GM12874 (cell line): ENCODE measurements at regions not wholly inside any gene's neighbourhood (a gene's known extent, or its start where the extent isn't known, plus 50 kb on each side); places are given as distances from the start of the nearest gene placed in this dataset.

Experiments used
- TF ChIP-seq, protein P1 (sequence below): IDR thresholded peaks from 2 replicates; pipeline ENCODE4 v1.5.1; 2011; ENCODE audit warnings: low read depth, mild to moderate bottlenecking, control low read depth, low read length, moderate library complexity; ENCODE audit not compliant: insufficient read depth

GRCh38 chr10:1882728-1883127, 145.4 kb upstream of the ADARB2 start:
- TF ChIP-seq, protein P1, sequence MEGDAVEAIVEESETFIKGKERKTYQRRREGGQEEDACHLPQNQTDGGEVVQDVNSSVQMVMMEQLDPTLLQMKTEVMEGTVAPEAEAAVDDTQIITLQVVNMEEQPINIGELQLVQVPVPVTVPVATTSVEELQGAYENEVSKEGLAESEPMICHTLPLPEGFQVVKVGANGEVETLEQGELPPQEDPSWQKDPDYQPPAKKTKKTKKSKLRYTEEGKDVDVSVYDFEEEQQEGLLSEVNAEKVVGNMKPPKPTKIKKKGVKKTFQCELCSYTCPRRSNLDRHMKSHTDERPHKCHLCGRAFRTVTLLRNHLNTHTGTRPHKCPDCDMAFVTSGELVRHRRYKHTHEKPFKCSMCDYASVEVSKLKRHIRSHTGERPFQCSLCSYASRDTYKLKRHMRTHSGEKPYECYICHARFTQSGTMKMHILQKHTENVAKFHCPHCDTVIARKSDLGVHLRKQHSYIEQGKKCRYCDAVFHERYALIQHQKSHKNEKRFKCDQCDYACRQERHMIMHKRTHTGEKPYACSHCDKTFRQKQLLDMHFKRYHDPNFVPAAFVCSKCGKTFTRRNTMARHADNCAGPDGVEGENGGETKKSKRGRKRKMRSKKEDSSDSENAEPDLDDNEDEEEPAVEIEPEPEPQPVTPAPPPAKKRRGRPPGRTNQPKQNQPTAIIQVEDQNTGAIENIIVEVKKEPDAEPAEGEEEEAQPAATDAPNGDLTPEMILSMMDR, result no peak

- TF ChIP-seq, protein P1, result no peak
Observed at GRCh38 chr10:1882180-1882579, 144.9 kb upstream of the ADARB2 start.

GRCh38 chr10:1881636-1882035, 144.3 kb upstream of the ADARB2 start:
- TF ChIP-seq, protein P1, result no peak

DNA sequence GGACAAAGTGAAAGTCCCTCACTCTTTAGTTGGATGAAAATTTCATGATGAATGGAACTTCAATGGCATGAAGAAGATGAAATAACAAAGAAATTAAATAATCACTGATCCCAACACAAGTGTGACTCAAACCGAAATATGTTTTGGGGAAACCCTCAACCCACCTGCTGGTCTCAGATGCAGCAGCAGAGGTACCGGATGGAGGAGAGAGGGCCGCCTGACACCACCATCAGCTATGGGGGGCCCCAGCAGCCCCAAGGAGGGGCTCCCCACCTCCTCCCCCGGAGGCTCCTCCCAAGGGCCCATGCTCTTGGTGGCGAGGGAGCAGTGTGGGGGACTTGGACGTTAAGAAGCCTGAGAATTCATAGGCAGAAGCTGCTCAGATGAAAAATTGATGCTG, 137.2 kb upstream of the ADARB2 start:
- TF ChIP-seq, protein P1, result no peak

DNA sequence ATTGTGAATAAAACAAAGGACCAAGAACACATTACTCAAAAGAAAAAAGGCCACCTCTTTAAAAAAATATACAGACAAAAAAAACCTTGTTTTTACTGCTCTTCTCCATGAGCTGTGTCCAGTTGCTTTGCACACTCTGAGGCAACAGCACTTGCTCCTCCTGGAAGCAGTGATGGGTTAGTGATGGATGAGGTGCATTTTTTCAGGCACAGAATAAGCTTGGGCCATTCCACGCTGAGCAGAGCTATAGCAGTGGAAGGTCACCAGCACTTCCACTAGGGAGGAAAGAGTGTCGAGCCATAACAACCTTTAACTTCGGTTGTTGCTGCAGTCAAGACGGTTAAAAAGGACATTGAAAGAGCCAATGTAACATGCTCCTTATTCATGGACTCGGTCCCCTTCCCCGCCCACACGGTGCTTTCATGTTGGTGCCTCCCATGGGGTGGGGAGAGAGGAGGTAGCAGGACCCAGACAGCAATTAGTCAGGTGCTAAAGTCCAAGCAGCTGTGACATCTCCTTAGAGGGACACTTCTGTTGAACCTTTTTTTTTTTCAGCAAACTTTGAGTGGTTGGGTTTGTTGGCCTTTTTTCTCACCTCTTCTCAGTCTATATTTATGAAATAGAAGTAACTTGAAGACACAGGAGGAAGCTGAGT, 136.5 kb upstream of the ADARB2 start:
- TF ChIP-seq, protein P1, result no peak

- TF ChIP-seq, protein P1, result no peak
Observed at GRCh38 chr10:1872151-1872726, 134.9 kb upstream of the ADARB2 start.

- TF ChIP-seq, protein P1, result no peak
Observed at GRCh38 chr10:1870491-1870890, 133.2 kb upstream of the ADARB2 start.
